Astrocyte (in vitro differentiated cells and primary cell): ENCODE measurements at regions not wholly inside any gene's neighbourhood (a gene's known extent, or its start where the extent isn't known, plus 50 kb on each side); places are given as distances from the start of the nearest gene placed in this dataset.

Source experiments
- DNase-seq: peaks from one replicate; pipeline ENCODE4 v3.0.0-alpha.2; 2010; ENCODE audit warnings: low read depth
- FAIRE-seq: peaks from 2 replicates; lab custom pipeline; 2011; peaks lifted over from hg19 to GRCh38; lab: Jason Lieb, UNC
- H2AFZ ChIP-seq: 2 replicates; pipeline ENCODE4 v1.6.0; 2012; ENCODE audit warnings: low read depth, low read length, inconsistent platforms
- H3K27ac ChIP-seq: 2 replicates; pipeline ENCODE4 v1.5.1; 2011; ENCODE audit warnings: low read depth, low read length, inconsistent platforms
- H3K27me3 ChIP-seq: 2 replicates; pipeline ENCODE4 v1.6.0; 2011; ENCODE audit warnings: low read length, inconsistent platforms; ENCODE audit not compliant: insufficient read depth
- H3K36me3 ChIP-seq: 2 replicates; pipeline ENCODE4 v1.5.1; 2011; ENCODE audit warnings: low read length, inconsistent platforms; ENCODE audit not compliant: insufficient read depth
- H3K4me1 ChIP-seq: 2 replicates; pipeline ENCODE4 v1.5.1; 2011; ENCODE audit warnings: low read length, inconsistent platforms; ENCODE audit not compliant: insufficient read depth
- H3K4me2 ChIP-seq: 2 replicates; pipeline ENCODE4 v1.6.0; 2012; ENCODE audit warnings: low read length, inconsistent platforms
- H3K4me3 ChIP-seq: 2 replicates; pipeline ENCODE4 v1.5.1; 2011; ENCODE audit warnings: low read depth, mild to moderate bottlenecking, low read length, inconsistent platforms; ENCODE audit not compliant: insufficient read depth
- H3K79me2 ChIP-seq: 2 replicates; pipeline ENCODE4 v1.6.0; 2012; ENCODE audit warnings: mild to moderate bottlenecking, low read length, inconsistent platforms; ENCODE audit not compliant: insufficient read depth
- H3K9ac ChIP-seq: 2 replicates; pipeline ENCODE4 v1.6.0; 2012; ENCODE audit warnings: mild to moderate bottlenecking, low read length, inconsistent platforms
- H3K9me3 ChIP-seq: 2 replicates; pipeline ENCODE4 v1.5.1; 2012; ENCODE audit warnings: low read depth, mild to moderate bottlenecking, low read length, inconsistent platforms; ENCODE audit not compliant: insufficient read depth
- H4K20me1 ChIP-seq: 2 replicates; pipeline ENCODE4 v1.6.0; 2012; ENCODE audit warnings: low read length, inconsistent platforms; ENCODE audit not compliant: insufficient read depth
- H3K27ac Mint-ChIP-seq: one replicate; pipeline ENCODE4 v1.8.0; 2021; ENCODE audit warnings: mild to moderate bottlenecking, mixed read lengths; ENCODE audit not compliant: unreplicated experiment
- H3K27me3 Mint-ChIP-seq: one replicate; pipeline ENCODE4 v1.8.0; 2021; ENCODE audit warnings: low read depth, mixed read lengths; ENCODE audit not compliant: unreplicated experiment
- H3K36me3 Mint-ChIP-seq: one replicate; pipeline ENCODE4 v1.8.0; 2021; ENCODE audit warnings: low read depth, mixed read lengths; ENCODE audit not compliant: unreplicated experiment
- H3K4me1 Mint-ChIP-seq: one replicate; pipeline ENCODE4 v1.8.0; 2021; ENCODE audit warnings: low read depth, mixed read lengths; ENCODE audit not compliant: unreplicated experiment
- H3K4me3 Mint-ChIP-seq: one replicate; pipeline ENCODE4 v1.8.0; 2021; ENCODE audit warnings: mild to moderate bottlenecking, moderate library complexity, mixed read lengths; ENCODE audit not compliant: unreplicated experiment
- H3K9me3 Mint-ChIP-seq: one replicate; pipeline ENCODE4 v1.8.0; 2021; ENCODE audit warnings: mild to moderate bottlenecking, mixed read lengths; ENCODE audit not compliant: unreplicated experiment
- CTCF ChIP-seq: IDR thresholded peaks from 2 replicates; pipeline ENCODE4 v1.5.1; 2011; ENCODE audit warnings: low read depth, mild to moderate bottlenecking, inconsistent platforms, low read length, moderate library complexity; ENCODE audit not compliant: insufficient read depth
- EZH2 ChIP-seq: IDR thresholded peaks from 2 replicates; pipeline ENCODE4 v1.6.1; 2012; ENCODE audit warnings: mild to moderate bottlenecking, low read length, inconsistent platforms; ENCODE audit not compliant: insufficient read depth

GRCh38 chr2:85950743-85951142, 62.0 kb upstream of the ST3GAL5 start:
- H3K79me2 ChIP-seq: no peaks in the 10 kb centered on the region
- H4K20me1 ChIP-seq: no peaks in the 10 kb centered on the region
- no peaks in the 10 kb centered on the region for H3K36me3 ChIP-seq
- TF ChIP-seq CTCF: no peak
- TF ChIP-seq EZH2: no peak
- no peak overlapping the region for H2AFZ ChIP-seq
- Mint-ChIP-seq H3K36me3 (peaks cover 2% of the 10 kb centered on the region), H3K9me3 (peaks cover 4% of the 10 kb centered on the region), H3K4me3 (no peak overlapping the region), H3K27ac (no peak overlapping the region), H3K4me1 (no peaks in the 10 kb centered on the region), H3K27me3 (peaks cover 8% of the 10 kb centered on the region)
- no peak overlapping the region for H3K4me3 ChIP-seq
- DNase-seq (no peak), FAIRE-seq (no peak)
- H3K27me3 ChIP-seq: no peaks in the 10 kb centered on the region
- no peak overlapping the region for H3K27ac ChIP-seq
- no peaks in the 10 kb centered on the region for H3K9me3 ChIP-seq
- H3K9ac ChIP-seq: no peak overlapping the region
- no peak overlapping the region for H3K4me2 ChIP-seq
- H3K4me1 ChIP-seq: no peaks in the 10 kb centered on the region

GRCh38 chr2:85949280-85949679, 60.5 kb upstream of the ST3GAL5 start:
- no peak overlapping the region for H3K27ac ChIP-seq
- peaks cover 2% of the 10 kb centered on the region for H3K36me3 Mint-ChIP-seq

More at GRCh38 chr2:85949280-85949679, 60.5 kb upstream of the ST3GAL5 start:
- no peak overlapping the region for H3K4me3 Mint-ChIP-seq
- no peak overlapping the region for H3K4me3 ChIP-seq
- peaks cover 12% of the 10 kb centered on the region for H3K9me3 Mint-ChIP-seq
- H3K4me1 Mint-ChIP-seq: no peaks in the 10 kb centered on the region
- H3K9me3 ChIP-seq: no peaks in the 10 kb centered on the region
- no peaks in the 10 kb centered on the region for H3K27me3 ChIP-seq
- no peaks in the 10 kb centered on the region for H3K36me3 ChIP-seq
- FAIRE-seq (no peak), DNase-seq (no peak)
- H2AFZ ChIP-seq: no peak overlapping the region
- no peak overlapping the region for H3K4me2 ChIP-seq
- no peak overlapping the region for H3K9ac ChIP-seq
- no peaks in the 10 kb centered on the region for H3K79me2 ChIP-seq
- TF ChIP-seq EZH2 (no peak), CTCF (no peak)
- H4K20me1 ChIP-seq: no peaks in the 10 kb centered on the region
- H3K27ac Mint-ChIP-seq: no peak overlapping the region
- peaks cover 5% of the 10 kb centered on the region for H3K27me3 Mint-ChIP-seq
- no peaks in the 10 kb centered on the region for H3K4me1 ChIP-seq
